ENCODE measurements at regions not wholly inside any gene's neighbourhood (a gene's known extent, or its start where the extent isn't known, plus 50 kb on each side); places are given as distances from the start of the nearest gene placed in this dataset.
A peak's percentile ranks its signal among the peaks of the same experiment; 100 is the strongest.
"Not testable (repeated sequence)": the region's sequence is repeated elsewhere in the genome, so short reads cannot be mapped to it uniquely, and the experiment has no call there.

DNA sequence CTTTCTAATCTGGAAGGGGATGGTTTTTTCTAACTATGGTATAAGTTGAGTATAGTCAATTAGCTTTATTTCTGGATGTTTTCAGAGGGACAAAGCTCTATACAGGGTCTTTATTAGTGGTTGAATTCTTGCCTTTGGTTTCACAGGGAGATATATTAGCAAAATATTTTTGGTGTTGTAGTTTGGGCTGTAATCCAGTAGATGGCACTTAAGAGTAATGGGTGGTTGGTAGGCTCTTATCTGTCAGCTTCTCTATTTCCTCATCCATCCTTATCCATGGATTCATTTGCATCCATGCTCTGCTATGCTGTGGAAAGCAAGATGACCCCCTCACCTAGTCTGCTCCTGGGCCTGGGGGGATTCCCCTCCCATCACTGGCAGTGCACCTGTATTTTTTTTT, 363.6 kb upstream of the CYLC2 start:
- Histone ChIP-seq H4K20me1 (ENCODE audit: insufficient read depth) (no peaks in the 10 kb centered on the region), H3K4me2 (no peak overlapping the region), H3K79me2 (ENCODE audit: low read depth) (no peaks in the 10 kb centered on the region), H3K9me2 (ENCODE audit: insufficient read depth) (no peaks in the 10 kb centered on the region), H3K4me3 (no peak overlapping the region), H3K36me3 (ENCODE audit: low read depth) (no peaks in the 10 kb centered on the region), H3K9me3 (ENCODE audit: insufficient read depth, low read depth) (no peaks in the 10 kb centered on the region), H3K27me3 (ENCODE audit: insufficient read depth, low read depth) (no peaks in the 10 kb centered on the region), H3F3A (ENCODE audit: insufficient read depth, low read depth) (no peaks in the 10 kb centered on the region), H3K4me1 (replicated peaks; ENCODE audit: insufficient read depth) (no peaks in the 10 kb centered on the region), H3K27ac (no peak overlapping the region), H2AFZ (no peak overlapping the region)
- intact Hi-C loops (cut with micrococcal nuclease; ENCODE audit: unreplicated experiment): loop anchor here (10.0 kb wide), 1 partner anchor 303 kb away; no protein-coding TSS in a partner anchor
- BruUV-seq (replicated peaks): no TSS peak
- TF ChIP-seq, protein P1, sequence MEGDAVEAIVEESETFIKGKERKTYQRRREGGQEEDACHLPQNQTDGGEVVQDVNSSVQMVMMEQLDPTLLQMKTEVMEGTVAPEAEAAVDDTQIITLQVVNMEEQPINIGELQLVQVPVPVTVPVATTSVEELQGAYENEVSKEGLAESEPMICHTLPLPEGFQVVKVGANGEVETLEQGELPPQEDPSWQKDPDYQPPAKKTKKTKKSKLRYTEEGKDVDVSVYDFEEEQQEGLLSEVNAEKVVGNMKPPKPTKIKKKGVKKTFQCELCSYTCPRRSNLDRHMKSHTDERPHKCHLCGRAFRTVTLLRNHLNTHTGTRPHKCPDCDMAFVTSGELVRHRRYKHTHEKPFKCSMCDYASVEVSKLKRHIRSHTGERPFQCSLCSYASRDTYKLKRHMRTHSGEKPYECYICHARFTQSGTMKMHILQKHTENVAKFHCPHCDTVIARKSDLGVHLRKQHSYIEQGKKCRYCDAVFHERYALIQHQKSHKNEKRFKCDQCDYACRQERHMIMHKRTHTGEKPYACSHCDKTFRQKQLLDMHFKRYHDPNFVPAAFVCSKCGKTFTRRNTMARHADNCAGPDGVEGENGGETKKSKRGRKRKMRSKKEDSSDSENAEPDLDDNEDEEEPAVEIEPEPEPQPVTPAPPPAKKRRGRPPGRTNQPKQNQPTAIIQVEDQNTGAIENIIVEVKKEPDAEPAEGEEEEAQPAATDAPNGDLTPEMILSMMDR (conservative IDR thresholded peaks at IDR 0.05): peak; percentile 62
- no peak for TF ChIP-seq EZH2 (IDR thresholded peaks at IDR 0.05; ENCODE audit: low read depth)
- CTCF ChIA-PET: interaction anchor here (0.7 kb wide), 1 partner anchor 1764 kb away, joined by 3 read pairs; no protein-coding TSS in a partner anchor
- POLR2A ChIA-PET (ENCODE audit: unreplicated experiment): no interaction called here
- no peak for DNase-seq

DNA sequence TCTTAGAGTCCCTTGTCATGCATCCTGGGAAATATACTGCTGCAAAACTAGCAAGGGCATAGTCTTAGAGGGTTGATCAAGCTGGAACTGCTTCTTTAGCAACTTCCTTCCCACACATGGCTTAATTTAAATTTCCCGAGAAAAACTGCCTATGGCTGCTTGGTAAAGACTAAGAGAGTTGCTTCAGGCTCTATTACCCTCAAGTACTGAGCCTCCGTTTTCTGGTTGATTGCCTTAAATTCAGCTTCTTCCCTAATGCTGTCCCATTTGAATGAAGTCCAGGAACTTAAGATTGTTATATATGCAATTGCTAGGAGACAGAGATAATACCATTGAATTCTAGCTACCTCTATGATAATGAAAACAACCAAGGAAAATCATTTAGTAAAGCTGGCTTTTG, 385.7 kb upstream of the CYLC2 start:
- Histone ChIP-seq H3K27ac (no peak overlapping the region), H3K4me3 (no peak overlapping the region), H3K9me2 (ENCODE audit: insufficient read depth) (no peaks in the 10 kb centered on the region), H3F3A (ENCODE audit: insufficient read depth, low read depth) (no peaks in the 10 kb centered on the region), H3K4me2 (no peak overlapping the region), H3K36me3 (ENCODE audit: low read depth) (no peaks in the 10 kb centered on the region), H3K4me1 (replicated peaks; ENCODE audit: insufficient read depth) (no peaks in the 10 kb centered on the region), H3K79me2 (ENCODE audit: low read depth) (no peaks in the 10 kb centered on the region), H4K20me1 (ENCODE audit: insufficient read depth) (no peaks in the 10 kb centered on the region), H2AFZ (no peak overlapping the region), H3K27me3 (ENCODE audit: insufficient read depth, low read depth) (no peaks in the 10 kb centered on the region), H3K9me3 (ENCODE audit: insufficient read depth, low read depth) (no peaks in the 10 kb centered on the region)
- BruUV-seq (replicated peaks): no TSS peak
- ChIA-PET POLR2A (ENCODE audit: unreplicated experiment) (no interaction called here), CTCF (no interaction called here)
- TF ChIP-seq, protein P1 (conservative IDR thresholded peaks at IDR 0.05): no peak
- DNase-seq: no peak
- intact Hi-C loops (cut with micrococcal nuclease; ENCODE audit: unreplicated experiment): no loop called here

DNA sequence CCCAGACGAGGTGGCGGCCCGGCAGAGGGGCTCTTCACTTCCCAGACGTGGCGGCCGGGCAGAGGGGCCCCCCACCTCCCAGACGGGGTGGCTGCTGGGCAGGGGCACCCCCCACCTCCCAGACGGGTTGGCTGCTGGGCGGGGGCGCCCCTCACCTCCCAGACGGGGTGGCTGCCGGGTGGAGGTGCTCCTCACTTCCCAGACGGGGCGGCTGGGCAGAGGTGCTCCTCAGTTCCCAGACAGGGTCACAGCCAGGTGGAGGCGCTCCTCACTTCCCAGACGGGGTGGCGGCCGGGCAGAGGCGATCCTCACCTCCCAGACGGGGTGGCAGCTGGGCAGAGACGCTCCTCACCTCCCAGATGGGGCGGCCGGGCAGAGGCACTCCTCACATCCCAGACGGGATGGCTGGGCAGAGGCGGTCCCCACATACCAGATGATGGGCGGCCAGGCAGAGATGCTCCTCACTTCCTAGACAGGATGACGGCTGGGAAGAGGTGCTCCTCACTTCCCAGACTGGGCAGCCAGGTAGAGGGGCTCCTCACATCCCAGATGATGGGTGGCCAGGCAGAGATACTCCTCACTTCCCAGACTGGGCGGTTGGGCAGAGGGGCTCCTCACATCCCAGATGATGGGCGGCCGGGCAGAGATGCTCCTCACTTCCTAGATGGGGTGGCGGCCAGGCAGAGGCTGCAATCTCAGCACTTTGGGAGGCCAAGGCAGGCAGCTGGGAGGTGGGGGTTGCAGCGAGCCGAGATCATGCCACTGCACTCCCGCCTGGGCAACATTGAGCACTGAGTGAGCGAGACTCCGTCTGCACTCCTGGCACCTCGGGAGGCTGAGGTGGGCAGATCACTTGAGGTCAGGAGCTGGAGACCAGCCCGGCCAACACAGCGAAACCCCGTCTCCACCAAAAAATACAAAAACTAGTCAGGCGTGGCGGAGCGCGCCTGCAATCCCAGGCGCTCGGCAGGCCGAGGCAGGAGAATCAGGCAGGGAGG, 391.6 kb upstream of the CYLC2 start:
- H2AFZ ChIP-seq; H3K27ac ChIP-seq; H3K9me3 ChIP-seq (ENCODE audit: insufficient read depth, low read depth); H3K79me2 ChIP-seq (ENCODE audit: low read depth); H3K36me3 ChIP-seq (ENCODE audit: low read depth); CTCF ChIA-PET; BruUV-seq (replicated peaks); H3K4me3 ChIP-seq; DNase-seq; H3K4me2 ChIP-seq; H3K27me3 ChIP-seq (ENCODE audit: insufficient read depth, low read depth); H3K9me2 ChIP-seq (ENCODE audit: insufficient read depth); H3F3A ChIP-seq (ENCODE audit: insufficient read depth, low read depth); H4K20me1 ChIP-seq (ENCODE audit: insufficient read depth); intact Hi-C loops (cut with micrococcal nuclease; ENCODE audit: unreplicated experiment); H3K4me1 ChIP-seq (replicated peaks; ENCODE audit: insufficient read depth); POLR2A ChIA-PET (ENCODE audit: unreplicated experiment): not testable (repeated sequence)
